H9 (cell line): ENCODE measurements at regions not wholly inside any gene's neighbourhood (a gene's known extent, or its start where the extent isn't known, plus 50 kb on each side); places are given as distances from the start of the nearest gene placed in this dataset.

ENCODE experiments used
- DNase-seq: peaks from one replicate; pipeline ENCODE4 v3.0.0-alpha.2; 2017
- H2AFZ ChIP-seq: one replicate; pipeline ENCODE4 v1.6.1; 2013; ENCODE audit warnings: mild to moderate bottlenecking, low read length, control low read depth, moderate library complexity
- H2AK5ac ChIP-seq: 2 replicates; pipeline ENCODE4 v1.6.1; 2013; ENCODE audit warnings: low read length, control low read depth, mixed read lengths; ENCODE audit not compliant: insufficient read length
- H2BK120ac ChIP-seq: one replicate; pipeline ENCODE4 v1.6.1; 2013; ENCODE audit warnings: low read depth, mild to moderate bottlenecking, low read length, control low read depth, inconsistent platforms; ENCODE audit not compliant: poor library complexity, severe bottlenecking
- H2BK12ac ChIP-seq: 2 replicates; pipeline ENCODE4 v1.6.1; 2013; ENCODE audit warnings: low read length, control low read depth, mixed read lengths, low read depth; ENCODE audit not compliant: insufficient read length
- H2BK15ac ChIP-seq: 2 replicates; pipeline ENCODE4 v1.6.1; 2013; ENCODE audit warnings: low read depth, low read length, control low read depth
- H2BK20ac ChIP-seq: one replicate; pipeline ENCODE4 v1.6.1; 2013; ENCODE audit warnings: low read depth, mild to moderate bottlenecking, low read length, control low read depth, inconsistent platforms; ENCODE audit not compliant: poor library complexity, severe bottlenecking
- H2BK5ac ChIP-seq: 2 replicates; pipeline ENCODE4 v1.6.1; 2013; ENCODE audit warnings: low read length, control low read depth, mixed read lengths; ENCODE audit not compliant: insufficient read length
- H3K14ac ChIP-seq: 2 replicates; pipeline ENCODE4 v1.6.1; 2013; ENCODE audit warnings: low read length, control low read depth; ENCODE audit not compliant: insufficient read depth
- H3K18ac ChIP-seq: 2 replicates; pipeline ENCODE4 v1.6.1; 2013; ENCODE audit warnings: low read depth, mild to moderate bottlenecking, mixed read lengths, low read length, control low read depth; ENCODE audit not compliant: insufficient read length
- H3K23ac ChIP-seq: 2 replicates; pipeline ENCODE4 v1.6.1; 2013; ENCODE audit warnings: low read length, control low read depth, mixed read lengths, low read depth; ENCODE audit not compliant: insufficient read length
- H3K23me2 ChIP-seq: 2 replicates; pipeline ENCODE4 v1.6.1; 2013; ENCODE audit warnings: low read depth, mild to moderate bottlenecking, mixed read lengths, low read length, control low read depth; ENCODE audit not compliant: insufficient read length, poor library complexity, severe bottlenecking
- H3K27ac ChIP-seq: 2 replicates; pipeline ENCODE4 v1.5.1; 2013; ENCODE audit warnings: low read length, control low read depth, mixed read lengths, low read depth; ENCODE audit not compliant: insufficient read length
- H3K27me3 ChIP-seq: 2 replicates; pipeline ENCODE4 v1.6.1; 2013; ENCODE audit warnings: low read length, control low read depth, inconsistent platforms; ENCODE audit not compliant: insufficient read depth
- H3K4ac ChIP-seq: 2 replicates; pipeline ENCODE4 v1.6.1; 2013; ENCODE audit warnings: low read depth, mild to moderate bottlenecking, control low read depth, inconsistent platforms, low read length, moderate library complexity
- H3K4me1 ChIP-seq: 2 replicates; pipeline ENCODE4 v1.6.1; 2013; ENCODE audit warnings: low read length, control low read depth, inconsistent platforms; ENCODE audit not compliant: insufficient read depth
- H3K4me2 ChIP-seq: 2 replicates; pipeline ENCODE4 v1.6.1; 2013; ENCODE audit warnings: low read length, control low read depth, mixed read lengths; ENCODE audit not compliant: insufficient read length, insufficient read depth
- H3K56ac ChIP-seq: 2 replicates; pipeline ENCODE4 v1.6.1; 2013; ENCODE audit warnings: low read depth, mild to moderate bottlenecking, mixed read lengths, low read length, control low read depth; ENCODE audit not compliant: insufficient read length
- H3K79me1 ChIP-seq: 2 replicates; pipeline ENCODE4 v1.6.1; 2013; ENCODE audit warnings: low read depth, mild to moderate bottlenecking, moderate library complexity, low read length, control low read depth, inconsistent platforms; ENCODE audit not compliant: insufficient read depth, poor library complexity, severe bottlenecking
- H3K79me2 ChIP-seq: 2 replicates; pipeline ENCODE4 v1.6.1; 2013; ENCODE audit warnings: low read length, control low read depth, inconsistent platforms; ENCODE audit not compliant: insufficient read depth
- H3K9ac ChIP-seq: 2 replicates; pipeline ENCODE4 v1.6.1; 2013; ENCODE audit warnings: low read length, control low read depth, mixed read lengths; ENCODE audit not compliant: insufficient read length; ENCODE audit errors: extremely low read depth
- H3K9me3 ChIP-seq: one replicate; pipeline ENCODE4 v1.6.1; 2013; ENCODE audit warnings: low read depth, low read length, inconsistent platforms; ENCODE audit not compliant: control insufficient read depth
- H3T11ph ChIP-seq: one replicate; pipeline ENCODE4 v1.6.1; 2013; ENCODE audit warnings: mild to moderate bottlenecking, low read length, control low read depth, inconsistent platforms
- H4K20me1 ChIP-seq: one replicate; pipeline ENCODE4 v1.6.1; 2013; ENCODE audit not compliant: control insufficient read depth, insufficient read length, insufficient read depth
- H4K5ac ChIP-seq: 2 replicates; pipeline ENCODE4 v1.6.1; 2013; ENCODE audit warnings: low read depth, mild to moderate bottlenecking, mixed read lengths, low read length, control low read depth; ENCODE audit not compliant: insufficient read length
- H4K8ac ChIP-seq: replicated peaks from 2 replicates; pipeline ENCODE4 v1.6.1; 2013; ENCODE audit warnings: low read length, control low read depth, mixed read lengths, low read depth; ENCODE audit not compliant: insufficient read length
- H4K91ac ChIP-seq: 2 replicates; pipeline ENCODE4 v1.6.1; 2013; ENCODE audit warnings: low read depth, mild to moderate bottlenecking, moderate library complexity, mixed read lengths, low read length, control low read depth; ENCODE audit not compliant: insufficient read length
- H3K27ac Mint-ChIP-seq, 3 experiments: 2 replicates in 2 of 3; 3 replicates in 1 of 3; pipeline ENCODE4 v1.8.0; 2020 to 2021; ENCODE audit warnings: mixed read lengths in 3 of 3, mild to moderate bottlenecking in 1 of 3, moderate library complexity in 1 of 3
- H3K27me3 Mint-ChIP-seq: 2 replicates; pipeline ENCODE4 v1.8.0; 2021; ENCODE audit warnings: low read depth, mild to moderate bottlenecking, moderate library complexity, mixed read lengths
- H3K36me3 Mint-ChIP-seq, 3 experiments: 2 replicates in 2 of 3; 3 replicates in 1 of 3; pipeline ENCODE4 v1.8.0; 2020 to 2021; ENCODE audit warnings: low read depth in 3 of 3, mixed read lengths in 3 of 3; ENCODE audit not compliant: insufficient read depth in 1 of 3
- H3K4me1 Mint-ChIP-seq, 2 experiments: 2 replicates each; pipeline ENCODE4 v1.8.0; 2020; ENCODE audit warnings: mixed read lengths in 2 of 2
- H3K4me3 Mint-ChIP-seq, 2 experiments: 2 replicates in 1 of 2; 3 replicates in 1 of 2; pipeline ENCODE4 v1.8.0; 2020 to 2021; ENCODE audit warnings: mild to moderate bottlenecking in 2 of 2, mixed read lengths in 2 of 2, moderate library complexity in 1 of 2
- H3K9me3 Mint-ChIP-seq, 2 experiments: 2 replicates in 1 of 2; 3 replicates in 1 of 2; pipeline ENCODE4 v1.8.0; 2020; ENCODE audit warnings: mild to moderate bottlenecking in 2 of 2, mixed read lengths in 2 of 2, moderate library complexity in 1 of 2
- CTCF ChIP-seq: fragments of 200-600 bp; sonication (generic); conservative IDR thresholded peaks from 3 replicates; pipeline ENCODE4 v1.8.0; 2021; ENCODE audit warnings: antibody characterized with exemption, mild to moderate bottlenecking
- WGBS: extraction: QIAGEN DNeasy Blood & Tissue Kit; methylation state at CpG from one replicate; pipeline ENCODE4 v1.1.7; 2013; ENCODE audit warnings: missing lambda C conversion rate, low lambda C conversion rate, mixed read lengths; ENCODE audit not compliant: insufficient read length; ENCODE audit errors: extremely low coverage; 5-methylcytosine and 5-hydroxymethylcytosine counted together

GRCh38 chr5:168085261-168086031 is 206.0 kb upstream of the WWC1 start:
- Histone ChIP-seq H3K18ac (no peak overlapping the region), H4K91ac (no peak overlapping the region), H3K79me2 (no peaks in the 10 kb centered on the region), H2BK20ac (no peak overlapping the region), H3K14ac (no peak overlapping the region; the same call in 1 of the 2 replicates), H3K4ac (no peak overlapping the region), H2BK120ac (no peak overlapping the region), H3K23me2 (no peaks in the 10 kb centered on the region), H3K9ac (no peak overlapping the region), H2AK5ac (no peak overlapping the region), H2BK15ac (no peak overlapping the region), H2BK12ac (no peak overlapping the region), H3K56ac (no peak overlapping the region), H3K27ac (no peak overlapping the region), H4K8ac (no peak overlapping the region), H3K27me3 (no peaks in the 10 kb centered on the region), H3K4me1 (no peaks in the 10 kb centered on the region), H3K9me3 (no peaks in the 10 kb centered on the region), H2BK5ac (no peak overlapping the region), H3K4me2 (no peak overlapping the region), H3T11ph (no peak overlapping the region), H4K5ac (no peak overlapping the region), H4K20me1 (no peaks in the 10 kb centered on the region), H3K79me1 (no peaks in the 10 kb centered on the region), H3K23ac (no peak overlapping the region), H2AFZ (no peak overlapping the region)
- Mint-ChIP-seq H3K4me3 (no peak overlapping the region), H3K36me3 (peaks cover 5 to 17% (median 11%) of the 10 kb centered on the region in 3 experiments), H3K4me1 (peaks cover 6% of the 10 kb centered on the region in 2 experiments), H3K27me3 (peaks cover 20% of the 10 kb centered on the region), H3K9me3 (peaks cover 19 to 22% of the 10 kb centered on the region in 2 experiments), H3K27ac (no peak overlapping the region)
- TF ChIP-seq CTCF, result no peak
- DNase-seq, result no peak
- no CpG with 5 or more reads among the region's 9 CpGs for WGBS
